HTR-8/SVneo (cell line): ENCODE measurements at regions not wholly inside any gene's neighbourhood (a gene's known extent, or its start where the extent isn't known, plus 50 kb on each side); places are given as distances from the start of the nearest gene placed in this dataset.

Experiments used
- DNase-seq: peaks from one replicate; pipeline ENCODE4 v3.0.0; 2011; ENCODE audit warnings: low spot score, mixed read lengths; ENCODE audit not compliant: insufficient read length
- FAIRE-seq: peaks from 2 replicates; lab custom pipeline; 2011; peaks lifted over from hg19 to GRCh38; lab: Jason Lieb, UNC

GRCh38 chr2:51624995-51625394, 593.1 kb upstream of the NRXN1 start:
- FAIRE-seq (no peak), DNase-seq (peak; percentile 4)

- DNase-seq (peak; percentile 7), FAIRE-seq (no peak)
These were observed 588.9 kb upstream of the NRXN1 start for GRCh38 chr2:51620796-51621195.

- DNase-seq (no peak), FAIRE-seq (no peak)
These were observed 588.0 kb upstream of the NRXN1 start for GRCh38 chr2:51619961-51620360.

GRCh38 chr2:51612387-51612786, 580.5 kb upstream of the NRXN1 start:
- no peak for FAIRE-seq
- DNase-seq: no peak

GRCh38 chr2:51601706-51602105, 569.8 kb upstream of the NRXN1 start:
- no peak for FAIRE-seq

GRCh38 chr2:51597086-51597485, 565.2 kb upstream of the NRXN1 start:
- FAIRE-seq (no peak), DNase-seq (no peak)

More at GRCh38 chr2:51601706-51602105, 569.8 kb upstream of the NRXN1 start:
- no peak for DNase-seq

- no peak for DNase-seq
- FAIRE-seq: no peak
These were observed 563.9 kb upstream of the NRXN1 start for GRCh38 chr2:51595836-51596235.

GRCh38 chr2:51581636-51582267, 549.8 kb upstream of the NRXN1 start:
- DNase-seq: no peak
- no peak for FAIRE-seq

- DNase-seq (no peak), FAIRE-seq (no peak)
These were observed 547.5 kb upstream of the NRXN1 start for GRCh38 chr2:51579412-51579811.

GRCh38 chr2:51575181-51575580, 543.2 kb upstream of the NRXN1 start:
- no peak for DNase-seq
- FAIRE-seq: no peak

GRCh38 chr2:51559026-51559425, 527.1 kb upstream of the NRXN1 start:
- no peak for FAIRE-seq
- DNase-seq: no peak

GRCh38 chr2:51553476-51553875, 521.5 kb upstream of the NRXN1 start:
- DNase-seq (no peak), FAIRE-seq (no peak)

GRCh38 chr2:51535763-51536162, 503.8 kb upstream of the NRXN1 start:
- no peak for FAIRE-seq

GRCh38 chr2:51534166-51534565, 502.2 kb upstream of the NRXN1 start:
- no peak for FAIRE-seq
- no peak for DNase-seq

More at GRCh38 chr2:51535763-51536162, 503.8 kb upstream of the NRXN1 start:
- DNase-seq: no peak

GRCh38 chr2:51528156-51528555, 496.2 kb upstream of the NRXN1 start:
- FAIRE-seq (no peak), DNase-seq (no peak)

GRCh38 chr2:51526766-51527165, 494.8 kb upstream of the NRXN1 start:
- no peak for DNase-seq
- no peak for FAIRE-seq

- FAIRE-seq (no peak), DNase-seq (no peak)
These were observed 484.7 kb upstream of the NRXN1 start for GRCh38 chr2:51516667-51517066.

GRCh38 chr2:51511002-51511401, 479.1 kb upstream of the NRXN1 start:
- DNase-seq (no peak), FAIRE-seq (no peak)

GRCh38 chr2:51510303-51510702, 478.4 kb upstream of the NRXN1 start:
- no peak for FAIRE-seq
- no peak for DNase-seq

GRCh38 chr2:51505533-51505932, 473.6 kb upstream of the NRXN1 start:
- no peak for DNase-seq
- FAIRE-seq: no peak

- no peak for DNase-seq
- FAIRE-seq: no peak
These were observed 458.8 kb upstream of the NRXN1 start for GRCh38 chr2:51490576-51491234.

- FAIRE-seq (no peak), DNase-seq (no peak)
These were observed 452.7 kb upstream of the NRXN1 start for GRCh38 chr2:51484605-51485004.
